Skeletal muscle satellite cell (primary cell): ENCODE measurements at regions not wholly inside any gene's neighbourhood (a gene's known extent, or its start where the extent isn't known, plus 50 kb on each side); places are given as distances from the start of the nearest gene placed in this dataset.

Experiments
- H3K27me3 ChIP-seq: 2 replicates; pipeline ENCODE4 v1.7.0; 2013; ENCODE audit warnings: low read length; ENCODE audit not compliant: control insufficient read depth, insufficient read depth
- H3K36me3 ChIP-seq: 2 replicates; pipeline ENCODE4 v1.7.0; 2013; ENCODE audit warnings: mild to moderate bottlenecking, control low read depth, low read length; ENCODE audit not compliant: insufficient read depth
- H3K4me1 ChIP-seq: 2 replicates; pipeline ENCODE4 v1.7.0; 2013; ENCODE audit warnings: low read length; ENCODE audit not compliant: control insufficient read depth, insufficient read depth
- H3K4me2 ChIP-seq: 2 replicates; pipeline ENCODE4 v1.7.0; 2013; ENCODE audit warnings: mild to moderate bottlenecking, low read length
- H3K4me3 ChIP-seq: 2 replicates; pipeline ENCODE4 v1.7.0; 2013; ENCODE audit warnings: low read length
- H3K9ac ChIP-seq: 2 replicates; pipeline ENCODE4 v1.7.0; 2013; ENCODE audit warnings: mild to moderate bottlenecking, low read depth, low read length, moderate library complexity
- H3K9me3 ChIP-seq: replicated peaks from 2 replicates; pipeline ENCODE4 v1.7.0; 2013; ENCODE audit warnings: mild to moderate bottlenecking, control low read depth, low read length

- Histone ChIP-seq H3K9me3 (peaks cover 38% of the 10 kb centered on the region), H3K4me3 (no peak overlapping the region), H3K36me3 (no peaks in the 10 kb centered on the region), H3K4me2 (no peak overlapping the region), H3K9ac (no peak overlapping the region), H3K4me1 (no peaks in the 10 kb centered on the region), H3K27me3 (no peaks in the 10 kb centered on the region)
These were observed 1155.3 kb downstream of the BRD1 start for GRCh38 chr22:48672387-48672786.

DNA sequence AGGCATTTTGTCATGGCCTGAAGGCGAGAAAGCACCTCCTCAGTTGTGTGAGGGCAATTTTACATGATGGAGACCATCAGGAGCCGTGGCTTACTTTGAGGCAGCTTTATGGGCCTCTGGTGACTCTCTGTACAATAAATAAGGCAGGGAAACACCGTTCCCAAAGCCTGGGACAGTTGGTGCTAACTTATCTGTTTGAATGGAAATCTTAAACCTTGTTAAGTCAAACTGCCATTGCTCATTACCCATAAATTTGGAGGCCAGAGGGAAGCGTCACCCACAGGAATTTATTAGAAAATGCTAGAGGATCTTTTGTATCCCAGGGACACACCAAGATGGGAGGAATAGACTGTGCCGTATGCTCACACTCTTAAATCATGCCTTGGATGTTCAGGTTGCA lies 1156.9 kb downstream of the BRD1 start:
- Histone ChIP-seq H3K27me3 (no peaks in the 10 kb centered on the region), H3K4me2 (no peak overlapping the region), H3K9me3 (peaks cover 38% of the 10 kb centered on the region), H3K4me3 (no peak overlapping the region), H3K36me3 (no peaks in the 10 kb centered on the region), H3K9ac (no peak overlapping the region), H3K4me1 (no peaks in the 10 kb centered on the region)

DNA sequence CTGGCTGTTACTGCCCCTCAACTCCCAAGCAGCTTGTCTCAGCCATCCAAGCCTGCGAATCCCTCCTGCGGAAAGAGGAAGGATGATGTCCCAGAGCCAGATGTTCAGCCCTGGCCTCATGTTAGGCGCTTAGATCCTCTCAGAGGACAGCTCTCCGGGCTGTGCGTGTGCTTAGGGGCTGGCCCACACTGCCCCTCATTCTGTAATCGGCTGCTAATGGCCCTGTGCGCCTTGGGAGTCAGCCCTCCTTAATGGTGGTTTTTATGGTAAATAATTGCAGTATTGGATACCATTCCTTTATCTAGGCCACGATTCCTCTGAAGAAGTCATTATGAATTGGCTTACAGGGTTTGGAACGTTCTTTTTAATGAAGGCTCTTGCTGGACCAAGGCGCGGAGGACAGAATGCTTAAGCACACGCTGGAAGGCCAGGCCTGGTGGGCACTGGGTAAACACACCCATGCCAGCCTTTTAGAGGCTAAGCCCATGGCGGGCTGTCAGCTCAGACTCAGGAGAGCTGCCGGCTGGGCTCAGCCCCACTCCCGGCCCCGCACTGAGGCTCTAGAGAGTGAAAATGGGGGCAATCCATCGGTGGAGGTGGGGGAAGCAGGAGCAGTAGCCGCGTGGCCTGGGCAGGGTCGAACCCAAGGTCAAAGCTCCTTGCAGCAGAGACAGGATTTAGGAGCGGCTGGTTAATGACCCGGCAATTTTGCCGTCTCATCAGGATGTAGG lies 1157.5 kb downstream of the BRD1 start:
- H3K9me3 ChIP-seq = peaks cover 38% of the 10 kb centered on the region
- no peaks in the 10 kb centered on the region for H3K36me3 ChIP-seq

DNA sequence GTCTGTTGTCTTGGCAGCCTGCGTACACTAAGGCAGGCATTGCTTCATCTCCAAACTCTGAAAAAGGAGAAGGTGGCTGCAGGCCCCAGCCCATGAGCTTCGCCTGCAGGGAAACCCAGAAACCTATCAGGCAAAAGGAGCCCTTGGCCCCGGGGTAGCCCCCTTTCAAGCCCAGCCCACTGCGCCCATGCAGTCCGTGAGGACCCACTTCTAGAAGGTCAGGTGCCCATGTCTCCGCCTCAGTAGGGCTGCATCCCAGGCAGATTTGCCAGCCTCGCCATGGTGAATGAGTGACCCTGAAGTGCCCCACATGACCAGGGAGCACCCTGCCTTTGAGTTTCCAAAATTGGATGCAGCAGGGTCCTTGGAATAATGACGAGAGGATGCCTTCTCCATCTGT lies 1158.4 kb downstream of the BRD1 start:
- no peak overlapping the region for H3K9ac ChIP-seq
- H3K27me3 ChIP-seq = no peaks in the 10 kb centered on the region
- no peaks in the 10 kb centered on the region for H3K4me1 ChIP-seq
- no peaks in the 10 kb centered on the region for H3K36me3 ChIP-seq
- H3K4me3 ChIP-seq = no peak overlapping the region
- peaks cover 34% of the 10 kb centered on the region for H3K9me3 ChIP-seq
- H3K4me2 ChIP-seq = no peak overlapping the region

More for the DNA sequence above, 1157.5 kb downstream of the BRD1 start:
- Histone ChIP-seq H3K4me3 (no peak overlapping the region), H3K4me1 (no peaks in the 10 kb centered on the region), H3K4me2 (no peak overlapping the region), H3K9ac (no peak overlapping the region), H3K27me3 (no peaks in the 10 kb centered on the region)

GRCh38 chr22:48667289-48667688 lies 1160.4 kb downstream of the BRD1 start:
- no peaks in the 10 kb centered on the region for H3K27me3 ChIP-seq
- H3K9me3 ChIP-seq = peaks cover 24% of the 10 kb centered on the region
- H3K4me1 ChIP-seq = no peaks in the 10 kb centered on the region
- H3K4me3 ChIP-seq = no peak overlapping the region
- H3K36me3 ChIP-seq = no peaks in the 10 kb centered on the region
- H3K9ac ChIP-seq = no peak overlapping the region
- no peak overlapping the region for H3K4me2 ChIP-seq

- H3K4me3 ChIP-seq = no peak overlapping the region
- no peaks in the 10 kb centered on the region for H3K36me3 ChIP-seq
- no peaks in the 10 kb centered on the region for H3K4me1 ChIP-seq
- H3K9me3 ChIP-seq = peaks cover 22% of the 10 kb centered on the region
- no peak overlapping the region for H3K9ac ChIP-seq
- H3K4me2 ChIP-seq = no peak overlapping the region
- H3K27me3 ChIP-seq = no peaks in the 10 kb centered on the region
These were observed 1161.1 kb downstream of the BRD1 start for GRCh38 chr22:48666620-48667019.

- Histone ChIP-seq H3K36me3 (no peaks in the 10 kb centered on the region), H3K4me2 (no peak overlapping the region), H3K27me3 (no peaks in the 10 kb centered on the region), H3K4me3 (no peak overlapping the region), H3K4me1 (no peaks in the 10 kb centered on the region), H3K9ac (no peak overlapping the region), H3K9me3 (peaks cover 16% of the 10 kb centered on the region)
These were observed 1162.2 kb downstream of the BRD1 start for GRCh38 chr22:48665311-48665995.

GRCh38 chr22:48664586-48664985 lies 1163.1 kb downstream of the BRD1 start:
- Histone ChIP-seq H3K4me2 (no peak overlapping the region), H3K9ac (no peak overlapping the region), H3K27me3 (no peaks in the 10 kb centered on the region), H3K4me3 (no peak overlapping the region), H3K36me3 (no peaks in the 10 kb centered on the region), H3K4me1 (no peaks in the 10 kb centered on the region), H3K9me3 (peaks cover 8% of the 10 kb centered on the region)

DNA sequence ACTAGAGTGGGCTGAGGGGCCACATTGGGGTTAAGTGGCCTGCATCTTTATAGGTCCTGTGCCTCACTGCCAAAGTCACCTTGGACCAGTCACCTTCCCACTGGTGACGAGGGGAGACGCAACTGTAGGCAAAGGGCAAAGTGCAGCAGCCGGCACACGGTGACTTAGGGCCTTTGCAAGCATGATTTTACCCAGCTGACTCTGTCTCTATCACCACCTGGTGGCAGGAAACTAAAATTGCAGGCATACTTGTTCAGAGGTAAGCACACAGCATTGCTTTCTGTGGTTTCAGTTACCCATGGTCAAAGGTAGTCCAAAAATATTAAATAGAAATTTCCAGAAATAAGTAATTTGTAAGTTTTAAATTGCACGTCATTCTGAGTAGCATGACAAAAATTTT lies 1164.4 kb downstream of the BRD1 start:
- Histone ChIP-seq H3K4me3 (no peak overlapping the region), H3K4me2 (no peak overlapping the region), H3K9ac (no peak overlapping the region), H3K27me3 (no peaks in the 10 kb centered on the region), H3K4me1 (no peaks in the 10 kb centered on the region), H3K9me3 (peaks cover 12% of the 10 kb centered on the region), H3K36me3 (no peaks in the 10 kb centered on the region)

GRCh38 chr22:48662476-48663135 lies 1165.1 kb downstream of the BRD1 start:
- H3K27me3 ChIP-seq = no peaks in the 10 kb centered on the region
- H3K4me3 ChIP-seq = no peak overlapping the region
- H3K4me2 ChIP-seq = no peak overlapping the region
- peaks cover 12% of the 10 kb centered on the region for H3K9me3 ChIP-seq
- no peaks in the 10 kb centered on the region for H3K36me3 ChIP-seq
- no peak overlapping the region for H3K9ac ChIP-seq
- no peaks in the 10 kb centered on the region for H3K4me1 ChIP-seq

- Histone ChIP-seq H3K4me1 (no peaks in the 10 kb centered on the region), H3K9ac (no peak overlapping the region), H3K4me3 (no peak overlapping the region), H3K4me2 (no peak overlapping the region), H3K27me3 (no peaks in the 10 kb centered on the region), H3K36me3 (no peaks in the 10 kb centered on the region), H3K9me3 (peaks cover 12% of the 10 kb centered on the region)
These were observed 1165.7 kb downstream of the BRD1 start for GRCh38 chr22:48661984-48662383.
